ENCODE measurements at regions not wholly inside any gene's neighbourhood (a gene's known extent, or its start where the extent isn't known, plus 50 kb on each side); places are given as distances from the start of the nearest gene placed in this dataset.

DNA sequence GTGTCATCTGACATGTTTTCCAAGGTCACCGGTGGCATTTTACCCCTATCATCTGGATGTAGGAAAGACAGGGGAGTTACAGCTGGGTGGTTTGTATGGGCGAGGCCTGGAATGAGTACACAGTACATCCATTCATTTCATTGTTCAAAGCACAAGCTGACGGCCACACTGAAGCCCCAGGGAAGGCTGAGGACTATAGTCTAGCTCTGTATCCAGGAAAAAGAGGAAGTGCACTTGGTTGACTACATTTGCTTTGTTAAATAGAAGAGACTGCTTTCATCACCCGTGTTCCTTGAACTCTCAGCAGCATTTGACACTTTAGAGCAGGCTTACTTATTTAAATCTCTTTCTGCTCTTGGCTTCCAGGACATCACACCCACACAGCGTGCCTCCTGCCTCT lies 1041.0 kb upstream of the TENM3 start:
- DNase-seq (ENCODE audit: low read depth), result no peak
- in situ Hi-C loops (cut with HindIII; ENCODE audit: low sequenced_read_pairs), result no loop called here
- no peak overlapping the region for H3K4me3 ChIP-seq (ENCODE audit: low read depth, low read length)
- TF ChIP-seq, protein P1, sequence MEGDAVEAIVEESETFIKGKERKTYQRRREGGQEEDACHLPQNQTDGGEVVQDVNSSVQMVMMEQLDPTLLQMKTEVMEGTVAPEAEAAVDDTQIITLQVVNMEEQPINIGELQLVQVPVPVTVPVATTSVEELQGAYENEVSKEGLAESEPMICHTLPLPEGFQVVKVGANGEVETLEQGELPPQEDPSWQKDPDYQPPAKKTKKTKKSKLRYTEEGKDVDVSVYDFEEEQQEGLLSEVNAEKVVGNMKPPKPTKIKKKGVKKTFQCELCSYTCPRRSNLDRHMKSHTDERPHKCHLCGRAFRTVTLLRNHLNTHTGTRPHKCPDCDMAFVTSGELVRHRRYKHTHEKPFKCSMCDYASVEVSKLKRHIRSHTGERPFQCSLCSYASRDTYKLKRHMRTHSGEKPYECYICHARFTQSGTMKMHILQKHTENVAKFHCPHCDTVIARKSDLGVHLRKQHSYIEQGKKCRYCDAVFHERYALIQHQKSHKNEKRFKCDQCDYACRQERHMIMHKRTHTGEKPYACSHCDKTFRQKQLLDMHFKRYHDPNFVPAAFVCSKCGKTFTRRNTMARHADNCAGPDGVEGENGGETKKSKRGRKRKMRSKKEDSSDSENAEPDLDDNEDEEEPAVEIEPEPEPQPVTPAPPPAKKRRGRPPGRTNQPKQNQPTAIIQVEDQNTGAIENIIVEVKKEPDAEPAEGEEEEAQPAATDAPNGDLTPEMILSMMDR (IDR thresholded peaks at IDR 0.05; ENCODE audit: low read depth, low read length, missing control alignments), result no peak

DNA sequence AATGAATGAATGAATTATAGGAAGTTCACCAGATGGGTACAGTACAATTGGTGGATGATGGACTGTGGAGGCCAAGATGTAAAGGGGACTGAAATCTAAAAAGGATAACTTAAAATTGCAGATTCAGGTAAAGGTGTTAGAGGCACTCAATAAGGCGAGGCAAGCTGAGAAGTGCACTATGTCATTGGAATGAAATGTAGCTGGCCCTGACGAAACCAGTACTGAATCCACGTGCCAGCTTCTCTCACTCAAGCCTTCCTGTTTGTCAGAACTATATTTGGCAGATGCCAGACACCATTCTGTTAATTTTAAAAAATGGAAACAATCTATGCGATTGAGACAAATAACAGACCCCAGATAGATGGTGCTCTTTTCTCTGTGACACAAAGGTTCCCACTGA lies 1039.1 kb upstream of the TENM3 start:
- TF ChIP-seq, protein P1 (IDR thresholded peaks at IDR 0.05; ENCODE audit: low read depth, low read length, missing control alignments), result no peak
- H3K4me3 ChIP-seq (ENCODE audit: low read depth, low read length), result no peak overlapping the region
- no peak for DNase-seq (ENCODE audit: low read depth)
- in situ Hi-C loops (cut with HindIII; ENCODE audit: low sequenced_read_pairs), result no loop called here

DNA sequence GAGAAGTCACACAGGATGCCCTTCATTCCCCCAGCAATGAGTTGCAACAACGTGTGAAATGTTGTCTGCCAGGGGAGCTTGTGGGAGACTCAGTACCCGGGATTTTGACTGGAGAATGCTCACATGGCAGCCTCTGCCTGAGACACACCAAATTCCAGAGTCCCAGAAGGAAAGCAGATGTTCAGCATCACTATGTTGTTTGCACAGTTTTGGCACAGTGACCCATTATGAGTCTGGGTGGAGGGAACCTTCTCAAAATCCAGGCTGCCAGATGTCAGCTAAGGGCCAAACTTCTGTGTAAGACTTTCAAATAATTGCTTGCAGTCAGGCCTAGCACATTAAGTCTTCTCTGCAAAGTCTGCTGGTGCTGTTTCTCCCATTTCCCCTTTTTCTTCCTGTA lies 1029.7 kb upstream of the TENM3 start:
- no peak for DNase-seq (ENCODE audit: low read depth)
- TF ChIP-seq, protein P1 (IDR thresholded peaks at IDR 0.05; ENCODE audit: low read depth, low read length, missing control alignments), result no peak
- no peak overlapping the region for H3K4me3 ChIP-seq (ENCODE audit: low read depth, low read length)
- in situ Hi-C loops (cut with HindIII; ENCODE audit: low sequenced_read_pairs), result no loop called here

DNA sequence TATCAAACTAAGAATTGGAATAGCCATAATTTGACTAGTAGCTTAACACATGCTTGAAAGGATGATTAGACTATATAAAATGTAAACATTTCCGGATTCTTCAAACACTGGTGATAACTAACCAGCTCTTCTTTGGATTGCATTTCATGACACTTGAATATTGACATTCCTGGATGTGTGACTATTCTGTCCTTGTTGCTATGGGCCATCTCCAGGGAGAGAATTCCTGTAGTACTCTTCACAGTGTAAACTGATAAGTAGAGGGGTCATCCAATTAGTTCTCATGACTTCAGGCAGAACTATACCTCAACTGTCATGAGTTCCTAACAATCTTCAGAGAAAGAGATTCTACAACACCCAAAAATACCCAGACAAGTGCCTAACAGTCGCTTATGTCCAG lies 1026.7 kb upstream of the TENM3 start:
- H3K4me3 ChIP-seq (ENCODE audit: low read depth, low read length), result no peak overlapping the region
- in situ Hi-C loops (cut with HindIII; ENCODE audit: low sequenced_read_pairs), result no loop called here
- DNase-seq (ENCODE audit: low read depth), result no peak
- TF ChIP-seq, protein P1 (IDR thresholded peaks at IDR 0.05; ENCODE audit: low read depth, low read length, missing control alignments), result no peak

DNA sequence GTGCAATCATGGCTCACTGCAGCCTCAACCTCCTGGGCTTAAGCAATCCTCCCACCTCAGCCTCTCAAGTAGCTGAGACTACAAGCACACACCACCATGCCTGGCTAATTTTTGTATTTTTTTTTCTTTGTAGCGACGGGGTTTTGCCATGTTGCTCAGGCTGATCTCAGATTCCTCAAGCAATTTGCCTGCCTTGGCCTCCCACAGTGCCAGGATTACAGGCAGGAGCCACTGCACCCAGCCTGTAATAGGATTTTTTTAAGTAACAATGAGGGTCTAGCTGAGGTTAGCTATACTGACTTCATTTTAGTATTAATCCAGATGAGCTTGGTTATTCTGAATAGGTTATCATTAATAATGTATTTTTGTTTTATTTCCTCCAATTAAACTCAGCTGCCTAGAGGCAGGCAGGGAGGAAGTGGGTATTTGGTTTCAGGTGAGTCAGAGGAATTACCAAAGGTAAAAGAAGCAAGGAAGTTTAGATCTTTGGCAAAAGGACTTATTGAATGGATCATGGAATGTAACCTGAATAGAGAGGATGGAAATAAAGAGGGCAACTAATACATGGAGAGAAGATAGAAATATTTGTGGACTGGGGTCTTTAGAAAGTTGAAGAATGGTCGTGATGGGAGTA lies 1023.3 kb upstream of the TENM3 start:
- no peak overlapping the region for H3K4me3 ChIP-seq (ENCODE audit: low read depth, low read length)
- in situ Hi-C loops (cut with HindIII; ENCODE audit: low sequenced_read_pairs), result no loop called here
- no peak for DNase-seq (ENCODE audit: low read depth)
- TF ChIP-seq, protein P1 (IDR thresholded peaks at IDR 0.05; ENCODE audit: low read depth, low read length, missing control alignments), result no peak

DNA sequence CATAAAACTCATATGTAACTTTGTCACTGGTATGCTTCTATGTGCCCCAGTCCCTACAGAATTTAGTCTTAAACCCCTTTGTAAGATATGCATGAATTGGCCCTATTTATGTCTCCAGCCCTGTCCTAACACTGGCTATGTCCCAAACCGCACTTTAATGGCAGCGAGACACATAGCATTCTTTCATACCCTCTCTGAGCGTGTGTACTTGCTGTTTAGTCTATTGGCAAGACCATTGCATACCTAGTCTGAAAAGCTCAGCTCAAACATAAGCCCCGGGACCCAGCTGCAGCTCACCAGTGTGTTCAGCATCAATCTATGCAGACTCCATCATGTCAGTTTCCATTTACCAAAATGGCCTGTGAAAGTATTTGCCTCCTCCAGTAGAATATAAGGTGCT lies 1018.4 kb upstream of the TENM3 start:
- DNase-seq (ENCODE audit: low read depth), result peak; percentile 9
- no peak overlapping the region for H3K4me3 ChIP-seq (ENCODE audit: low read depth, low read length)
- in situ Hi-C loops (cut with HindIII; ENCODE audit: low sequenced_read_pairs), result no loop called here
- TF ChIP-seq, protein P1 (IDR thresholded peaks at IDR 0.05; ENCODE audit: low read depth, low read length, missing control alignments), result no peak

Data from astrocyte of the cerebellum (primary cell).